ENCODE measurements at regions not wholly inside any gene's neighbourhood (a gene's known extent, or its start where the extent isn't known, plus 50 kb on each side); places are given as distances from the start of the nearest gene placed in this dataset.

- Histone ChIP-seq H3K27ac (no peak overlapping the region), H3K4me1 (no peaks in the 10 kb centered on the region), H3K27me3 (ENCODE audit: low read depth) (no peaks in the 10 kb centered on the region), H3K4me3 (no peak overlapping the region), H3K9me3 (no peaks in the 10 kb centered on the region), H3K36me3 (no peaks in the 10 kb centered on the region)
- DNase-seq (no peak), ATAC-seq (no peak)
- TF ChIP-seq, protein P1, sequence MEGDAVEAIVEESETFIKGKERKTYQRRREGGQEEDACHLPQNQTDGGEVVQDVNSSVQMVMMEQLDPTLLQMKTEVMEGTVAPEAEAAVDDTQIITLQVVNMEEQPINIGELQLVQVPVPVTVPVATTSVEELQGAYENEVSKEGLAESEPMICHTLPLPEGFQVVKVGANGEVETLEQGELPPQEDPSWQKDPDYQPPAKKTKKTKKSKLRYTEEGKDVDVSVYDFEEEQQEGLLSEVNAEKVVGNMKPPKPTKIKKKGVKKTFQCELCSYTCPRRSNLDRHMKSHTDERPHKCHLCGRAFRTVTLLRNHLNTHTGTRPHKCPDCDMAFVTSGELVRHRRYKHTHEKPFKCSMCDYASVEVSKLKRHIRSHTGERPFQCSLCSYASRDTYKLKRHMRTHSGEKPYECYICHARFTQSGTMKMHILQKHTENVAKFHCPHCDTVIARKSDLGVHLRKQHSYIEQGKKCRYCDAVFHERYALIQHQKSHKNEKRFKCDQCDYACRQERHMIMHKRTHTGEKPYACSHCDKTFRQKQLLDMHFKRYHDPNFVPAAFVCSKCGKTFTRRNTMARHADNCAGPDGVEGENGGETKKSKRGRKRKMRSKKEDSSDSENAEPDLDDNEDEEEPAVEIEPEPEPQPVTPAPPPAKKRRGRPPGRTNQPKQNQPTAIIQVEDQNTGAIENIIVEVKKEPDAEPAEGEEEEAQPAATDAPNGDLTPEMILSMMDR (IDR thresholded peaks at IDR 0.05) = no peak
- intact Hi-C loops (cut with DNase I) = no loop called here
Measured at GRCh38 chr6:137743493-137743892, 123.6 kb upstream of the TNFAIP3 start.

- TF ChIP-seq, protein P1 (IDR thresholded peaks at IDR 0.05) = no peak
Measured at GRCh38 chr6:137744877-137745276, 122.2 kb upstream of the TNFAIP3 start.

GRCh38 chr6:137745321-137745720 is 121.7 kb upstream of the TNFAIP3 start:
- intact Hi-C loops (cut with DNase I) = no loop called here
- ATAC-seq (no peak), DNase-seq (no peak)
- Histone ChIP-seq H3K4me3 (no peak overlapping the region), H3K36me3 (no peaks in the 10 kb centered on the region), H3K27me3 (ENCODE audit: low read depth) (no peaks in the 10 kb centered on the region), H3K4me1 (no peaks in the 10 kb centered on the region), H3K27ac (no peak overlapping the region), H3K9me3 (no peaks in the 10 kb centered on the region)
- TF ChIP-seq, protein P1 (IDR thresholded peaks at IDR 0.05) = no peak

More at GRCh38 chr6:137744877-137745276, 122.2 kb upstream of the TNFAIP3 start:
- Histone ChIP-seq H3K36me3 (no peaks in the 10 kb centered on the region), H3K27ac (no peak overlapping the region), H3K4me3 (no peak overlapping the region), H3K9me3 (no peaks in the 10 kb centered on the region), H3K27me3 (ENCODE audit: low read depth) (no peaks in the 10 kb centered on the region), H3K4me1 (no peaks in the 10 kb centered on the region)
- DNase-seq = no peak
- no peak for ATAC-seq
- intact Hi-C loops (cut with DNase I) = no loop called here

GRCh38 chr6:137746264-137746663 is 120.8 kb upstream of the TNFAIP3 start:
- intact Hi-C loops (cut with DNase I) = no loop called here
- Histone ChIP-seq H3K4me3 (no peak overlapping the region), H3K27me3 (ENCODE audit: low read depth) (no peaks in the 10 kb centered on the region), H3K9me3 (no peaks in the 10 kb centered on the region), H3K4me1 (no peaks in the 10 kb centered on the region), H3K27ac (no peak overlapping the region), H3K36me3 (no peaks in the 10 kb centered on the region)
- TF ChIP-seq, protein P1 (IDR thresholded peaks at IDR 0.05) = no peak
- no peak for DNase-seq
- no peak for ATAC-seq

- Histone ChIP-seq H3K4me1 (peaks cover 1% of the 10 kb centered on the region), H3K9me3 (no peaks in the 10 kb centered on the region), H3K4me3 (no peak overlapping the region), H3K36me3 (no peaks in the 10 kb centered on the region), H3K27me3 (ENCODE audit: low read depth) (no peaks in the 10 kb centered on the region), H3K27ac (no peak overlapping the region)
- TF ChIP-seq, protein P1 (IDR thresholded peaks at IDR 0.05) = no peak
- ATAC-seq (no peak), DNase-seq (no peak)
- intact Hi-C loops (cut with DNase I) = no loop called here
Measured at GRCh38 chr6:137749696-137750211, 117.3 kb upstream of the TNFAIP3 start.

- Histone ChIP-seq H3K27me3 (ENCODE audit: low read depth) (no peaks in the 10 kb centered on the region), H3K36me3 (no peaks in the 10 kb centered on the region), H3K4me1 (peaks cover 6% of the 10 kb centered on the region), H3K27ac (no peak overlapping the region), H3K4me3 (no peak overlapping the region), H3K9me3 (no peaks in the 10 kb centered on the region)
- ATAC-seq (no peak), DNase-seq (no peak)
- TF ChIP-seq, protein P1 (IDR thresholded peaks at IDR 0.05) = no peak
- intact Hi-C loops (cut with DNase I) = no loop called here
Measured at GRCh38 chr6:137750297-137750696, 116.8 kb upstream of the TNFAIP3 start.
